Stomach (tissue), 8 donors: ENCODE measurements at regions not wholly inside any gene's neighbourhood (a gene's known extent, or its start where the extent isn't known, plus 50 kb on each side); places are given as distances from the start of the nearest gene placed in this dataset.

Experiments used
- DNase-seq, 2 donors: peaks; one replicate each; pipeline versions ENCODE4 v3.0.0 to v3.0.0-alpha.2; 2013 to 2019
- H3K27ac ChIP-seq, 5 donors: fragments of 200-600 bp in 4 of 5; sonication (generic) in 4 of 5; one replicate each; pipeline ENCODE4 v1.5.1; 2013 to 2019; ENCODE audit warnings: mild to moderate bottlenecking in 1 of 5, moderate library complexity in 1 of 5
- H3K27me3 ChIP-seq, 3 donors: fragments of 200-600 bp; sonication (generic); one replicate each; pipeline ENCODE4 v1.5.1; 2017 to 2019; ENCODE audit warnings: mixed run types in 1 of 3
- H3K36me3 ChIP-seq, 4 donors: fragments of 200-600 bp; sonication (generic); 1 replicate in 3 of 4; 2 replicates in 1 of 4; pipeline ENCODE4 v1.5.1; 2016 to 2019
- H3K4me1 ChIP-seq, 4 donors: fragments of 200-600 bp; sonication (generic); one replicate each; pipeline ENCODE4 v1.5.1; 2016 to 2019
- H3K4me3 ChIP-seq, 4 donors: fragments of 200-600 bp; sonication (generic) in 3 of 4; one replicate each; pipeline ENCODE4 v1.5.1; 2016 to 2019; ENCODE audit warnings: mild to moderate bottlenecking in 1 of 4
- H3K9me3 ChIP-seq, 4 donors: fragments of 200-600 bp; sonication (generic); one replicate each; pipeline ENCODE4 v1.5.1; 2016 to 2019
- CTCF ChIP-seq, 7 experiments: fragments of 450-650 bp in 4 of 7; fragments of 200-600 bp in 3 of 7; sonication (generic) in 3 of 7; IDR thresholded peaks; one replicate each; pipeline ENCODE4 v1.5.1; 2016 to 2019; ENCODE audit warnings: antibody characterized with exemption in 7 of 7, control low read depth in 2 of 7, mild to moderate bottlenecking in 1 of 7
- EP300 ChIP-seq: sonication (generic); formaldehyde crosslinking; IDR thresholded peaks from one replicate; pipeline ENCODE4 v1.6.1; 2017; ENCODE audit warnings: antibody characterized with exemption
- POLR2A ChIP-seq, 4 donors: fragments of 450-650 bp; IDR thresholded peaks; one replicate each; pipeline ENCODE4 v1.6.1; 2016; ENCODE audit warnings: antibody characterized with exemption in 4 of 4, control low read depth in 2 of 4, mild to moderate bottlenecking in 1 of 4, moderate library complexity in 1 of 4
- POLR2AphosphoS5 ChIP-seq, 3 donors: sonication (generic); formaldehyde crosslinking; IDR thresholded peaks; one replicate each; pipeline ENCODE4 v1.6.1; 2016; ENCODE audit warnings: antibody characterized with exemption in 3 of 3
- WGBS, 5 donors: extraction: QIAGEN DNeasy Blood & Tissue Kit in 3 of 5; methylation state at CpG; one replicate each; pipeline versions ENCODE4 v1.1.5 to v1.1.7; 2013 to 2018; 5-methylcytosine and 5-hydroxymethylcytosine counted together
- intact Hi-C: fragments of 100-400 bp; cut with DNase I; formaldehyde crosslinking; loops from one replicate; pipeline ENCODE4 v1.15.1; 2023; ENCODE audit warnings: low total_unique reads
- donor health status: healthy with polysubstance abuse.
- donor health status: Bipolar disorder and iron deficiency.
- donor health status: healthy.

DNA sequence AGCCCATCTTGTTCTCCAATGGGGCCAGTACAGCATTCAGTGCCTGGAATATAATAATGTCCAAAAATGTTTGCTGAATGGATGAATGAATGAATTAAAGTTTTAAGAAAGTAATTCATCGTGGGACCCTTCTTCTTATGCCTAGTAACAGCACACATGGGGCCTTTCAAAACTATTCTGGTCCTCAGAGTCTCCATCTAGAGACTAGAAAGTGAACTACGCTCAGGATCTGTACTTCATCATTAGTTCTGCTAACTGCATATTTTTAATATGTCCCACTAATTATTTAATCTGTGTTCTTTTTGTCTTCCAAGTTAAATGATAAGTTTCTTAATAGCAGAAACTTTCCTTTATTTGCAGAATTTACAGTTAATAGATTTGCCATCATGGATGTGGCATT lies 172.5 kb downstream of the SMAD2 start:
- TF ChIP-seq POLR2A (IDR thresholded peaks at IDR 0.05) = no peak
- TF ChIP-seq CTCF (IDR thresholded peaks at IDR 0.05) = no peak
- TF ChIP-seq POLR2AphosphoS5 (IDR thresholded peaks at IDR 0.05) = no peak
- no peak for TF ChIP-seq EP300
- Histone ChIP-seq H3K27ac (no peak overlapping the region), H3K27me3 (peaks cover 0 to 31% (median 4%) of the 10 kb centered on the region in 3 donors), H3K4me1 (peaks cover 0 to 3% (median 0%) of the 10 kb centered on the region in 4 donors), H3K4me3 (no peak overlapping the region), H3K9me3 (peaks cover 0 to 15% (median 5%) of the 10 kb centered on the region in 4 donors), H3K36me3 (no peaks in the 10 kb centered on the region)
- intact Hi-C loops = no loop called here
- no peak for DNase-seq
- 65 to 73% (median 69%) methylated on average over 2 of the region's 2 CpGs for WGBS, 5 donors

GRCh38 chr18:47756364-47757016 lies 174.0 kb downstream of the SMAD2 start:
- TF ChIP-seq CTCF (IDR thresholded peaks at IDR 0.05) (peak in 5 of 7 experiments; percentile 54 to 80 (median 76)), POLR2A (IDR thresholded peaks at IDR 0.05) (no peak), POLR2AphosphoS5 (IDR thresholded peaks at IDR 0.05) (no peak), EP300 (no peak)
- Histone ChIP-seq H3K27me3 (peaks cover 0 to 31% (median 4%) of the 10 kb centered on the region in 3 donors), H3K36me3 (no peaks in the 10 kb centered on the region), H3K4me1 (peaks cover 0 to 3% (median 0%) of the 10 kb centered on the region in 4 donors), H3K4me3 (no peak overlapping the region), H3K27ac (no peak overlapping the region), H3K9me3 (peaks cover 0 to 15% (median 5%) of the 10 kb centered on the region in 4 donors)
- peak; percentile 74 to 77 for DNase-seq
- intact Hi-C loops = no loop called here
- WGBS, 5 donors = 16 to 20% (median 19%) methylated on average over 9 of the region's 9 CpGs

DNA sequence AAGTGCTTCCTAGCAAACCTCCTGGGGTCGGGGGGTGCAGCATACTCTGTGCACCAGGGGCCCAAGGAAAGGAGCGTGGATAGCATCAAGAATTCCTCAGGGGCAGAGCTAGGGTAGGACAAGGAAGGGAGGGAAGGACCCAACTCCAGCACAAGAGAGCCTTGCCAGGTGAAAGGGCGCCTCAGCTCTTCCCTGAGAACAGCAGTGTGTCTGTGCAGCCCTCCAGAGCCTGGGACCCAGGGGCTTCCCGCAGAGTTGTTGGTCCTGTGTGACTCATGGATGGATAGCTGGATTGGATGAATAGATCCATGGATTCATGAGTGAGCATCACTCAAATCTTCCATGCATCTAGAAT lies 175.4 kb downstream of the SMAD2 start:
- H3K27ac ChIP-seq = no peak overlapping the region
- no peak for DNase-seq
- no peak overlapping the region for H3K4me3 ChIP-seq
- intact Hi-C loops = no loop called here
- H3K9me3 ChIP-seq = peaks cover 0 to 9% (median 0%) of the 10 kb centered on the region in 4 donors
- peaks cover 0 to 3% (median 0%) of the 10 kb centered on the region in 4 donors for H3K4me1 ChIP-seq
- no peaks in the 10 kb centered on the region for H3K36me3 ChIP-seq
- 68 to 81% (median 73%) methylated on average over 4 of the region's 4 CpGs for WGBS, 5 donors
- TF ChIP-seq CTCF (IDR thresholded peaks at IDR 0.05) (no peak), POLR2AphosphoS5 (IDR thresholded peaks at IDR 0.05) (no peak), EP300 (no peak), POLR2A (IDR thresholded peaks at IDR 0.05) (no peak)
- H3K27me3 ChIP-seq = peaks cover 0 to 31% (median 4%) of the 10 kb centered on the region in 3 donors

- peak in 4 of 7 experiments; percentile 23 to 59 (median 44) for TF ChIP-seq CTCF (IDR thresholded peaks at IDR 0.05)
- TF ChIP-seq POLR2A (IDR thresholded peaks at IDR 0.05) = no peak
Measured at GRCh38 chr18:47754311-47755101, 176.0 kb downstream of the SMAD2 start.

More at GRCh38 chr18:47754311-47755101, 176.0 kb downstream of the SMAD2 start:
- Histone ChIP-seq H3K27me3 (peaks cover 0 to 31% (median 4%) of the 10 kb centered on the region in 3 donors), H3K4me1 (peaks cover 0 to 3% (median under 1%) of the 10 kb centered on the region in 4 donors), H3K27ac (no peak overlapping the region), H3K9me3 (peaks cover 0 to 4% (median 0%) of the 10 kb centered on the region in 4 donors), H3K36me3 (no peaks in the 10 kb centered on the region), H3K4me3 (no peak overlapping the region)
- intact Hi-C loops = no loop called here
- DNase-seq = peak; percentile 43 to 46
- WGBS, 5 donors = 35 to 55% (median 52%) methylated on average over 18 to 29 of the region's 29 CpGs
